Stimulated activated naive CD8-positive, alpha-beta T cell treated with anti-CD3 and anti-CD28 coated beads, Interleukin-15, Interleukin-2, amounts not matched to agents 100 U/mL and 50 U/mL, for 24 hours (primary cell): ENCODE measurements at regions not wholly inside any gene's neighbourhood (a gene's known extent, or its start where the extent isn't known, plus 50 kb on each side); places are given as distances from the start of the nearest gene placed in this dataset.
"Not testable (repeated sequence)": the region's sequence is repeated elsewhere in the genome, so short reads cannot be mapped to it uniquely, and the experiment has no call there.

Experiments
- ATAC-seq: fragments of 150-1000 bp; cut with Tn5 transposase; one replicate; pipeline ENCODE4 v1.10.0; 2021
- DNase-seq: peaks from one replicate; pipeline ENCODE4 v3.0.0; 2021

GRCh38 chr2:39874236-39874635 lies 95.2 kb upstream of the THUMPD2 start:
- DNase-seq, result no peak
- ATAC-seq, result no peak

- DNase-seq, result no peak
- ATAC-seq, result no peak
Measured at GRCh38 chr2:39873586-39873985, 94.5 kb upstream of the THUMPD2 start.

DNA sequence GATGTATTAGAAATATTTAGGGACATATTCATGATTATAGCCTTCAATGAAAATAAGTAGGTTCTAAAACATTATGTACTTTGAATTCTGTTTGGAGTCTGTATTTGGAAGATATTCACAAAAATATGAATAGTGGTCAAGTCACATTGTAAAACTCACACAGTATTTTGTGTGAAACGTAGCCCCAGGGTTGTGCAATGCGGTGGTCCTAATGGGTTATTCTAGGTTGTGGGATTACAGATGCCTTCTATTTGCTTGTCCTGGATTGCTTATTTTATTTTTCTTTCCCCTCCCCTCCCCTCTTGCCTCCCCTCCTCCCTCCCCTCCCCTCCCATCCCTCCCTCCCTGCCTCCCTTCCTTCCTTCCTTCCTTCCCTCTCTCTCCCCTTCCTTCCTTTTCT lies 93.7 kb upstream of the THUMPD2 start:
- no peak for ATAC-seq

GRCh38 chr2:39871291-39871761 lies 92.3 kb upstream of the THUMPD2 start:
- DNase-seq (no peak), ATAC-seq (no peak)

More for the DNA sequence above, 93.7 kb upstream of the THUMPD2 start:
- DNase-seq, result no peak

DNA sequence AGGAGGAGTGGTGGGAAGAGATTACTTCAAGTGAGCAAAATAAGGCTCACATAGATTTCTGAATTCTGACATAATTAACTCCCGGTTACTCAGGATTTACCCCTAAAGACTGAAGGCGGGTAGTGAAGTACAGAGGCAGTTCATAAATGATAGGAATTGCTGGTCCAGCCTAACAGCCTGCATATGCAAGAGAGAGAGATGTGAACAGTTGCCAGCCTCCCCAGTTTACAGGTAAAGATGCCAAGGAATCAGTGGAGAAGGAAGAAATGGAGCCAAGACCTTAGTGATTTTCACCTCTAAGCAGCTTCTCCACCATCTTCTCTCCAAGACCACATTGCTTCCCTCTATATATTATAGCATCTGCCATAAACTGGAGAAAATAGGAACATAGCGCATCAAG lies 91.8 kb upstream of the THUMPD2 start:
- ATAC-seq, result no peak
- no peak for DNase-seq

DNA sequence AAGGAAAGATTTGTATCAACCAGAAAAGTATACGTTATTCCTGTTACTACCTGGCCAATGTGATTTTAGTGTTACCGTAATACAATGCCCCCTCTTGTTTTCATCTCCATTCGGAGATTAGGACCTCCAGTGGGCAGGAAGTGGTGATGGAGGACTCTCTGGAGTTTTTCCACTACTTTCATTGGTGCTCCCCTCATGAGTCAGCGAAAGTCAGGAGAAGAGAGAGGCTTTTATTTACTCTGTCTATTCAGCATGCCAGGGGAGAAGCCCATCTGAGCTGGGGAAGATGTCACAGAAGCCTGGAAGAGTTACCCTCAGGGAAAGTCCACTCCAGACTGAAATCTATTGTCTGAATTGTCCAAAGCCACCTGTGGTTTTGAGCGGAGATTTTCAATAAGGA lies 88.2 kb upstream of the THUMPD2 start:
- DNase-seq, result no peak
- ATAC-seq, result no peak

GRCh38 chr2:39865751-39866150 lies 86.7 kb upstream of the THUMPD2 start:
- no peak for DNase-seq
- no peak for ATAC-seq

DNA sequence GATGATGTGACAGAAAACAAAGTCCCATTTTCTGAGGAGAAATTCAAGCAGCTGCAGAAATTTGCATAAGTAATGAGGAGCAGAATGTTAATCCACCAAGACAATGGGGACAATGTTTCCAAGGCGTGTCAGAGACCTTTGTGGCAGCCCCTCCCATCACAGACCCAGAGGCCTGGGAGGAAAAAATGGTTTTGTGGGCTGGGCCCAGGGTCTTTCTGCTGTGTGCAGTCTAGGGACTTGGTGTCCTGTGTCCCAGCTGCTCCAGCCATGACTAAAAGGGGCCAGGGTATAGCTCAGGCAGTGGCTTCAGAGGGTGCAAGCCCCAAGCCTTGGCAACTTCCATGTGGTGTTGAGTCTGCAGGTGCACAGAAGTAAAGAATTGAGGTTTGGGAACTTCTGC lies 84.6 kb upstream of the THUMPD2 start:
- ATAC-seq, DNase-seq: not testable (repeated sequence)

DNA sequence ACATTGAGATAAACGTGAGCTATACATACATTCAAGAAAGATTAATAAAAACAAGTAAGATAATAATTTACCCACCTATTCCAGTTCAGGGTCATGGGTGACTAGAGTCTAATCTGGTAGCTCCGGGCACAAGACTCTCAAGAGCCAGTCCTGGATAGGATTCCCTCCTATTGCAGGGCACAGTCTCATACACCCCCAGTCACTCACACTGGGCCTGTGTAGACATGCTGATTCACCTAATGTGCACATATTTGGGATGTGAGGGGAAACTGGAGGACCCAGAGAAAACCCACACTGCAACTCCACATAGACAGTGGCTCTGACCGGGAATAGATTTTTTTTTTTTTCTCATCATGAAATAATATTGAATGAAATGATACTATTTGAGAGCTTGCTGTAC lies 81.5 kb upstream of the THUMPD2 start:
- DNase-seq (no peak), ATAC-seq (no peak)

DNA sequence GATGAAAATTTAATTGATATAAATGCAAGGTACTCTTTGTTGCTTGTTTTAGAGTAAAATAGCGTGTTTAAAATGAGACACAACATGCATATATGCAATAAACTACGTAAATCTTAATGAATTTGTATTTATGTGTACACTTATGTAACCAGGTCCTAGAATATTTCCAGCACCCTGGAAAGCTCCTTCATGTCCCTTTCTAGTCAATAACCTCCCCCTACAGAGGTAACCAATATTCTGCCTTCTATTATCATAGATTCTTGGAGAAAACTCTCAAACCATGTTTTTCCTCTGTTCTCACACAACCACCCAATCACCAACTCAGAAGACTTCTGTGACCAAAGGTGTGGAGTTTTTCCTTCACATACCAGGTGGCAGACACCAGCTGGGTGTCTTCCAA lies 79.6 kb upstream of the THUMPD2 start:
- no peak for DNase-seq
- ATAC-seq, result no peak

- ATAC-seq (no peak), DNase-seq (no peak)
Measured at GRCh38 chr2:39855856-39856255, 76.8 kb upstream of the THUMPD2 start.

GRCh38 chr2:39854771-39855170 lies 75.7 kb upstream of the THUMPD2 start:
- ATAC-seq, result no peak
- DNase-seq, result no peak

DNA sequence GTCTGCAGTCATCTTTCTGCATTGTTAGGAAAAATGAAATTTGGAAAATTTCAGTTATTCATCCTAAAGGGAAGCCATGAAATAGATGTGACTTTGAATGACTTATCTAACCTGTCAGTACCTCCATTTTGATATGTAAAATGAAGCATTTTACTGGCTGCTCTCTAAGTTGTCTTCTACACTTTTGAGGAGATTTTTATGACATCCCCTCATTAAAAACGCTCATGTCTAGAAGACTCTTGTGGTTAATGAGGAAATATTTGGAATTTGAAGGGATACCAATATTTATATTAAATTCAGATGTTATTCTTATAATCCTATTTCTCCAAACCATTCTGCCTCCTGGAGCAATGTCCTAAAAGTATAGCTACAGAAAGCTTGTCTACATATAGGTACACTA lies 73.8 kb upstream of the THUMPD2 start:
- DNase-seq (no peak), ATAC-seq (no peak)

DNA sequence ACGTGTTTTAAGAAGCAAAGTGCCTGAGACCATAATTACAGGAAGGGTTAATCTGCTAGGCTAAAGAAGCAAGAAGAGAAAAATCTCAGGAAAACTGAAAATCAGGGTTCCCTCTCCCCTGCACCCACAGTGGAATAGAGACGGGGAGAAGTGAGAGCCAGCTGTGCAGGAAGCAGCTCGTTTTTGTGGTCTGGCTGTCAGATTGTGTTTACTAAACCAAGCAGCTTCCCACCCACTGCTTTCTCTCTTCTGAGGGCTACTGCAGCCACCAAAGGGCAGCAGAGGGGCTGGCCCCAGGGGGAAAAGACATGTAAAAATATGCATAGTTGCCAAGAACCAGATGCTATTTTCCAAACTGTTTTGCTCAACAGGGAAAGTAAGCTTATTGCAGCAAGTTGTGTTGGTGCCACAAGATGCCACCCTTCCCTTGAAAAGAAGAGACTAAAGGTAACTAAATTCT lies 72.6 kb upstream of the THUMPD2 start:
- ATAC-seq (peak; percentile 19), DNase-seq (no peak)

DNA sequence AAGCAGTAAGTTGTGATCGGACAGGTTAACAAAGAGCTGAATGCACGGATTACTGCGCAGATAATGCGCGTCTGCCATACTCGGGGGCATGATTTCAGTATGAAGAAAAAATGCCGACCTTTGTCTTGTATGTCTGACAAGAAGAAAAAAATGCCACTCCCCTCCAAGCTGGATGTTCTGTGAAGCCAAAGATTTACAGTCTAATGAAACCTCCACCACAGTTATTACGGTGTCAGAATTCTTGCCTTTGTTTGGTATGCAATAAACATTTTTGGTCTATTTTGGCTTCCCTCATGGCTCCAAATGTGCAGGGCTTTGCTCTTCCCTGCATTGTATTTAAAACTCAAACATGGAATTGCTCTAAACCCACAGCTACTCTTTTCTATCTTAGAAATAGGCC lies 72.2 kb upstream of the THUMPD2 start:
- no peak for ATAC-seq

DNA sequence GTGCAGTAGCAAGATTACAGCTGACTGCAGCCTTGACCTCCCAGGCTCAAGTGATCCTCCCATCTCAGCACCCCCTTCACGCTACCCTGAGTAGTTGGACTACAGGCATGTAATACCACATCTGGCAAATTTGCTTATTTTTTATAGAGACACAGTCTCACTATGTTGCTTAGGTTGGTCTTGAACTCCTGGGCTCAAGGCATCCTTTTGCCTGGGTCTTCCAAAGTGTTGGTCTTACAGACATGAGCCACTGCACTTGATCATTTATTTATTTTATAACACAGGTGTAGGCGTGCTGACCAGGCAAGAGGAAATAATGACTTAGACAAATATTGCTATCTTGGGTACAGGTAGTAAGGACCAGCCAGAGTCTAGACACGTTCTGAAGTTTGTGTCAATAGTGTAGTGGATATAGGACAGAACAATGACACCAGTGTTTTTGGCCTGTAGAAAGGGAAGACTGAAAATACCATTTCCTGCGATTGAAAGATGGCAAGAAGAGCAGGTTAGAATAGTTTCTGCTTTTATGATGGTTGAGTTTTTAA lies 71.0 kb upstream of the THUMPD2 start:
- DNase-seq (no peak), ATAC-seq (no peak)

More for the DNA sequence above, 72.2 kb upstream of the THUMPD2 start:
- no peak for DNase-seq

DNA sequence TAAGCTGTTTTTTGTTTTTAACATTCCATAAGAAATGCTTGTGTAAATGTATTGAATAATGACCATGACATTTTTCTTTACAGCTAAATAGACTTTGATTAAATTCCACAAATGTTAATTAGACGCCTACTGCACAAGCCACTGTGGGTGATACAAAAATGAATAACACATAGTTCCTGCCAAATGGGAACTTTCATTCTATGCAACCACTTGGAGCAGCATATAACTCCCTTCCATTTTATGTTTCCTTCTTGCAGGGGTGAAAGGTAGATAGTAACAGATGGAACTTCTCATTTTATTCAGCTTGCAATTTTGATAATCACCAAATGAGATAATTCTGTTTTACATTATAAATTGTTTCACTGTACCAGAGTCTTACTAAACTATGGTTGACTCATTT lies 70.0 kb upstream of the THUMPD2 start:
- DNase-seq, result no peak
- no peak for ATAC-seq

DNA sequence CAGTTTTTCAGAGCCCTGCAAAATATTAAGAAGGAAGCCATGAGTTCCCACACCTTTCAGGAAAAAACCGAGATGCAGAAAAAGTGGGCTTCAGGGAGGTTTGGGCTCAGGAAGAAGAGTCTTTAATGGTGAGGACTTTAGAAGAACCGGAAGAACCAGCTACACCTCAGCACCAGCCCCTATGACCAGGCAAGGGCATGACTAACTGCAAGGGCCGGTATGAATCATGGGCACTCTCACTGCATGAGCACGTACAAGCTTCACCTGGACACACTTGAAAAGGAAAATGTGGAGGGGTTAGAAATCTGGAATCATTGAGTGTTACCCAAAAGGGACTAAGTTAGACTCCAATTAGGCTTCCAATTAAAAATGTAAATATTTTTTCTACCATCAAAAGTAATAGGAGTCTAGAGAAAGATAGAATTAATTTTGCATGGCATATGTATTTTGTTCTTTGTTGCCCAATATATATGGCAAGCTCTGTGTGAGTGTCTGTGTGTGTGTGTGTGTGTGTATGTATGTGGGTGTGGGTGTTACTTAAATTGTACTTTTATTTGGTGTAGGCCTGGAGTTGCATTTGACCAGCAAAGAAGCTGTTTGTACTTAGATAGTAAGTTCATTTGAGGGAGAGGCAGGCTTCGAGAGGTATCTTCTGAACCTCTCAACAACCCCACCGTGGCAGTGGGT lies 66.5 kb upstream of the THUMPD2 start:
- ATAC-seq (no peak), DNase-seq (no peak)

GRCh38 chr2:39839261-39839848 lies 60.3 kb upstream of the THUMPD2 start:
- DNase-seq, result no peak
- ATAC-seq, result no peak

- no peak for DNase-seq
- ATAC-seq, result no peak
Measured at GRCh38 chr2:39838589-39838988, 59.5 kb upstream of the THUMPD2 start.

GRCh38 chr2:39837856-39838453 lies 58.9 kb upstream of the THUMPD2 start:
- ATAC-seq (no peak), DNase-seq (no peak)

DNA sequence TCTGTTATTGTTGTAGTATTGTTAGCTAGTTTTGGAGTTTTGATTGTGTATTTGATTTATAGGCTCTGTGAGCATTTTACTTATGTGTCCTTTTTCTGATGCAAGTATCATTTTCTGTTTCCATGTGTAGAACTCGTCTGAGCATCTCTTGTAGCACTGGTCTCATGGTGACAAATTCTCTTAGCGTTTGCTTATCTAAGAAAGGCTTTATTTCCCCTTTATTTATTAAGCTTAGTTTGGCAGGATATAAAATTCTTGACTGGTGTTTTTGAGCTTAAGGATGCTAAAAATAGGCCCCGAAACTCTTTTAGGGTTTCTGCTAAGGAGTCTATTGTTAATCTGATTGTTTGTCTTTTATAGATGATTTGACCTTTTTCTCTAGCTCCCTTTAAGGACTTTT lies 57.6 kb upstream of the THUMPD2 start:
- no peak for DNase-seq
- no peak for ATAC-seq

DNA sequence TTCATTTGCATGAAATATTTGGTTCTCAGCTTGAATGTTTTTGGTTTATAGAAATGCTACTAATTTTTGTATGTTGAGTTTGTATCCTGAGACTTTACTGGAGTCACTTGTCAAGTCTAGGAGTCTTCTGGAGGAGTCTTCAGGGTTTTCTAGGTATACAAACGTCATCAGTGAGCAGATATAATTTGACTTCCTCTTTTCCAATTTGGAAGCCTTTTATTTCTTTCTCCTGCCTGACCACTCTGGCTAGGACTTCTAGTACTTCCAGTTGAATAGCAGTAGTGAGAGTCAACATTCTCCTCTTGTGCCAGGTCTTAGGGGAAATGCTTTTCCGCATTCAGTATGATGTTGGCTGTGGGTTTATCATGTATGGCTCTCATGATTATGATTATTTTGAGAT lies 55.4 kb upstream of the THUMPD2 start:
- ATAC-seq (no peak), DNase-seq (no peak)
